ENCODE measurements at regions not wholly inside any gene's neighbourhood (a gene's known extent, or its start where the extent isn't known, plus 50 kb on each side); places are given as distances from the start of the nearest gene placed in this dataset.

- no TSS peak for BruUV-seq (replicated peaks)
- H3K9me1 ChIP-seq (replicated peaks; ENCODE audit: control insufficient read depth, extremely low read depth, insufficient read depth, low read length) = no peaks in the 10 kb centered on the region
- H3K36me3 ChIP-seq (ENCODE audit: control insufficient read depth in 2 of 2, extremely low read depth in 1 of 2, insufficient read depth in 2 of 2, low read length in 2 of 2) = no peaks in the 10 kb centered on the region
- H4K20me1 ChIP-seq (replicated peaks; ENCODE audit: control insufficient read depth, extremely low read depth, insufficient read depth, low read length) = no peaks in the 10 kb centered on the region
- no peak overlapping the region for H3K4me2 ChIP-seq (ENCODE audit: insufficient read depth, low read length)
- no peak overlapping the region for H3K9ac ChIP-seq (replicated peaks; ENCODE audit: extremely low read depth, insufficient read depth, low read length)
- H3K9me3 ChIP-seq (replicated peaks; ENCODE audit: control insufficient read depth, insufficient read depth, low read length) = no peaks in the 10 kb centered on the region
- intact Hi-C loops (cut with micrococcal nuclease) (no loop called here), dilution Hi-C loops (cut with MboI; ENCODE audit: extremely low pct_ligation_motif_present, low sequenced_read_pairs) (no loop called here)
- no peak overlapping the region for H3K4me3 ChIP-seq (replicated peaks in 1 of 3; ENCODE audit: insufficient read depth in 1 of 3, low read depth in 1 of 3, low read length in 3 of 3)
- no peaks in the 10 kb centered on the region for H3K79me2 ChIP-seq (ENCODE audit: control insufficient read depth, insufficient read depth, low read length)
- no peaks in the 10 kb centered on the region for H3K4me1 ChIP-seq (ENCODE audit: control insufficient read depth, extremely low read depth, insufficient read depth, low read length)
- DNase-seq (ENCODE audit: low read depth, low spot score) = no peak
- no peaks in the 10 kb centered on the region for H3K27me3 ChIP-seq (ENCODE audit: control insufficient read depth in 2 of 2, insufficient read depth in 2 of 2, low read length in 2 of 2)
- H2AFZ ChIP-seq (ENCODE audit: low read depth, low read length) = no peak overlapping the region
- TF ChIP-seq GATA2 (IDR thresholded peaks at IDR 0.05; ENCODE audit: insufficient read depth, insufficient read length, low read depth, low read length) = no peak
- no peak for TF ChIP-seq CTCF (IDR thresholded peaks at IDR 0.05; ENCODE audit: extremely low read depth in 1 of 2, insufficient read depth in 1 of 2, low read depth in 1 of 2, low read length in 2 of 2)
- no peak for TF ChIP-seq FOS (IDR thresholded peaks at IDR 0.05; ENCODE audit: borderline replicate concordance, insufficient read depth, low read length)
- TF ChIP-seq JUN (IDR thresholded peaks at IDR 0.05; ENCODE audit: borderline replicate concordance, insufficient read depth, insufficient read length, low read depth) = no peak
- no peak for FAIRE-seq
- ChIA-PET CTCF (no interaction called here), POLR2A (no interaction called here)
- H3K27ac ChIP-seq (ENCODE audit: insufficient read depth, low read depth, low read length) = no peak overlapping the region
Measured at GRCh38 chr11:81852896-81853295, 880.8 kb downstream of the FAM181B start.

GRCh38 chr11:81840380-81840779 lies 893.3 kb downstream of the FAM181B start:
- Histone ChIP-seq H3K9me1 (replicated peaks; ENCODE audit: control insufficient read depth, extremely low read depth, insufficient read depth, low read length) (no peaks in the 10 kb centered on the region), H2AFZ (ENCODE audit: low read depth, low read length) (no peak overlapping the region)

More at GRCh38 chr11:81840380-81840779, 893.3 kb downstream of the FAM181B start:
- no peak overlapping the region for H3K4me2 ChIP-seq (ENCODE audit: insufficient read depth, low read length)
- no peak overlapping the region for H3K9ac ChIP-seq (replicated peaks; ENCODE audit: extremely low read depth, insufficient read depth, low read length)
- H3K27me3 ChIP-seq (ENCODE audit: control insufficient read depth in 2 of 2, insufficient read depth in 2 of 2, low read length in 2 of 2) = no peaks in the 10 kb centered on the region
- no TSS peak for BruUV-seq (replicated peaks)
- dilution Hi-C loops (cut with MboI; ENCODE audit: extremely low pct_ligation_motif_present, low sequenced_read_pairs) = no loop called here
- H3K36me3 ChIP-seq (ENCODE audit: control insufficient read depth in 2 of 2, extremely low read depth in 1 of 2, insufficient read depth in 2 of 2, low read length in 2 of 2) = no peaks in the 10 kb centered on the region
- H3K79me2 ChIP-seq (ENCODE audit: control insufficient read depth, insufficient read depth, low read length) = no peaks in the 10 kb centered on the region
- DNase-seq (ENCODE audit: low read depth, low spot score) (no peak), FAIRE-seq (no peak)
- ChIA-PET POLR2A (no interaction called here), CTCF (no interaction called here)
- H3K9me3 ChIP-seq (replicated peaks; ENCODE audit: control insufficient read depth, insufficient read depth, low read length) = peaks cover 1% of the 10 kb centered on the region
- TF ChIP-seq JUN (IDR thresholded peaks at IDR 0.05; ENCODE audit: borderline replicate concordance, insufficient read depth, insufficient read length, low read depth) (no peak), MYC (IDR thresholded peaks at IDR 0.05; ENCODE audit: low read depth, low read length) (no peak)
- intact Hi-C loops (cut with micrococcal nuclease) = no loop called here
- H3K4me1 ChIP-seq (ENCODE audit: control insufficient read depth, extremely low read depth, insufficient read depth, low read length) = no peaks in the 10 kb centered on the region
- no peaks in the 10 kb centered on the region for H4K20me1 ChIP-seq (replicated peaks; ENCODE audit: control insufficient read depth, extremely low read depth, insufficient read depth, low read length)
- H3K27ac ChIP-seq (ENCODE audit: insufficient read depth, low read depth, low read length) = no peak overlapping the region
- H3K4me3 ChIP-seq (replicated peaks in 1 of 3; ENCODE audit: insufficient read depth in 1 of 3, low read depth in 1 of 3, low read length in 3 of 3) = no peak overlapping the region
